HG03558 (cell line): ENCODE measurements at regions not wholly inside any gene's neighbourhood (a gene's known extent, or its start where the extent isn't known, plus 50 kb on each side); places are given as distances from the start of the nearest gene placed in this dataset.
"Not testable (repeated sequence)": the region's sequence is repeated elsewhere in the genome, so short reads cannot be mapped to it uniquely, and the experiment has no call there.

Experiments used
- ATAC-seq: cut with Tn5 transposase; IDR thresholded peaks from one replicate; pipeline ENCODE4 v1.9.1; 2021; ENCODE audit warnings: moderate number of reproducible peaks; ENCODE audit not compliant: unreplicated experiment; ENCODE audit errors: extremely low read depth

- no peak for ATAC-seq
Measured at GRCh38 chr1:58929671-58930325, 146.0 kb upstream of the JUN start.

- no peak for ATAC-seq
Measured at GRCh38 chr1:58931024-58931423, 147.2 kb upstream of the JUN start.

- ATAC-seq: no peak
Measured at GRCh38 chr1:58931756-58932155, 147.9 kb upstream of the JUN start.

- no peak for ATAC-seq
Measured at GRCh38 chr1:58932859-58933598, 149.2 kb upstream of the JUN start.

- ATAC-seq: no peak
Measured at GRCh38 chr1:58933599-58933926, 149.7 kb upstream of the JUN start.

GRCh38 chr1:58934706-58935105 is 150.9 kb upstream of the JUN start:
- no peak for ATAC-seq

GRCh38 chr1:58936973-58937372 is 153.1 kb upstream of the JUN start:
- no peak for ATAC-seq

- ATAC-seq: no peak
Measured at GRCh38 chr1:58939146-58939545, 155.3 kb upstream of the JUN start.

GRCh38 chr1:58939666-58940370 is 156.0 kb upstream of the JUN start:
- no peak for ATAC-seq

GRCh38 chr1:58941471-58942289 is 157.8 kb upstream of the JUN start:
- no peak for ATAC-seq

- ATAC-seq: no peak
Measured at GRCh38 chr1:58942759-58943191, 158.9 kb upstream of the JUN start.

GRCh38 chr1:58943776-58944175 is 159.9 kb upstream of the JUN start:
- ATAC-seq: no peak

GRCh38 chr1:58944439-58944838 is 160.6 kb upstream of the JUN start:
- ATAC-seq: no peak

GRCh38 chr1:58946390-58946789 is 162.5 kb upstream of the JUN start:
- ATAC-seq: no peak

- ATAC-seq: no peak
Measured at GRCh38 chr1:58948671-58949070, 164.8 kb upstream of the JUN start.

- no peak for ATAC-seq
Measured at GRCh38 chr1:58949551-58950220, 165.8 kb upstream of the JUN start.

GRCh38 chr1:58950897-58951296 is 167.1 kb upstream of the JUN start:
- no peak for ATAC-seq

GRCh38 chr1:58953951-58954350 is 170.1 kb upstream of the JUN start:
- not testable (repeated sequence) for ATAC-seq

GRCh38 chr1:58963287-58963686 is 179.4 kb upstream of the JUN start:
- ATAC-seq: not testable (repeated sequence)

GRCh38 chr1:58964428-58964827 is 180.6 kb upstream of the JUN start:
- ATAC-seq: no peak
